HG03095 (cell line): ENCODE measurements at regions not wholly inside any gene's neighbourhood (a gene's known extent, or its start where the extent isn't known, plus 50 kb on each side); places are given as distances from the start of the nearest gene placed in this dataset.
"Not testable (repeated sequence)": the region's sequence is repeated elsewhere in the genome, so short reads cannot be mapped to it uniquely, and the experiment has no call there.

Experiments used
- ATAC-seq: cut with Tn5 transposase; IDR thresholded peaks from one replicate; pipeline ENCODE4 v1.9.1; 2021; ENCODE audit warnings: moderate library complexity; ENCODE audit not compliant: unreplicated experiment

DNA sequence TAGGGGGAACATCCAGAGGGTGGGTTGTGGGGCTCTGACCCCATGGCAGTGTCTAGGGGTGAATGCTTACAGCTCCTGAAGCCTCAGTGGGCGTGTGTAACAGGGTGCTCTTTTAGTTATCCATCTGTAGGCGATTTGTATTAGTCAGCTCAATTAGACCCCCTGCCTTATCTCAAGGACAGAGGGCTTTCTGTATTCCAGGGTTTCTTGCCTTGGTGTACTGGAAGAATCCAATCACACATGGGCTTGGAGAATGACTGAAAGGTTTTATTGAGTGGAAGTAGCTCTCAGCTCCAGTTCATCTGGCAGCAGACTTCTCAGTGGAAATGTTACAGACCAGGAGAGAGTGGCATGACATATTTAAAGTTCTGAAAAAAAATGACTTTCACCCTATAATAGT is 334.0 kb upstream of the GCFC2 start:
- no peak for ATAC-seq

GRCh38 chr2:76039505-76039904 is 328.8 kb upstream of the GCFC2 start:
- ATAC-seq, result no peak

GRCh38 chr2:76027761-76028160 is 317.0 kb upstream of the GCFC2 start:
- no peak for ATAC-seq

GRCh38 chr2:76019128-76019527 is 308.4 kb upstream of the GCFC2 start:
- ATAC-seq, result no peak

- no peak for ATAC-seq
These were observed 298.8 kb upstream of the GCFC2 start for GRCh38 chr2:76009484-76009883.

DNA sequence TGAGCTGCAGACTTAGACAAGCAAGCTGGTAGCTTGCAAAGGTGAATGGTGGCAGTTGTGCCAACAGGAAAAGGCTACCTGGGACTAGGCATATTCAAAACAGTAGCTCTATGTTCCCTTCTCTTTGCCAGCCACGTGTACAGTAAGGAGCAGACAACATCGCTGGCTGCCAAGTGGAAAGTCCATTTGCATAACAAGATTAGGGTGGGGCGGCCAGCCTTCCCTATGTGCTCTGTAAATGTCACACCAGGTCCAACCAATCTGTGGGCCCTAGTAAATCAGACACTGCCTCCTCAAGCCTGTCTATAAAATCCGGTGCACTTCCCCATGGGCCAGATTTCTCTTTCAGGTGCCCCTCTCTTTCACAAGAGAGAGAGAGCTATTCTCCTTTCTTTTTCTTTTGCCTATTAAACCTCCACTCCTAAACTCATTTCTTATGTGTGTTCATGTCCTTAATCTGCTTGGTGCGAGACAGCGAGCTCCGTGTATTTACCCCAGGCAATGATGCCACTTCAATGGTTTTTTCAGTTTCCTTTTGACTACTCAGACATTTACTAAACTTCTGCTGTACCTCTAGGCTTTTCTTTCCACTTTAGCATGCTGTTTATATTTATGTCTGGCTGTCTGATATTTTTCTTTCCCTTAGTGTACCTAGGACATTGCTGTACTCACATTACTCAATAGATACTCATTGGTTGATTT is 297.4 kb upstream of the GCFC2 start:
- peak; percentile 70 for ATAC-seq

DNA sequence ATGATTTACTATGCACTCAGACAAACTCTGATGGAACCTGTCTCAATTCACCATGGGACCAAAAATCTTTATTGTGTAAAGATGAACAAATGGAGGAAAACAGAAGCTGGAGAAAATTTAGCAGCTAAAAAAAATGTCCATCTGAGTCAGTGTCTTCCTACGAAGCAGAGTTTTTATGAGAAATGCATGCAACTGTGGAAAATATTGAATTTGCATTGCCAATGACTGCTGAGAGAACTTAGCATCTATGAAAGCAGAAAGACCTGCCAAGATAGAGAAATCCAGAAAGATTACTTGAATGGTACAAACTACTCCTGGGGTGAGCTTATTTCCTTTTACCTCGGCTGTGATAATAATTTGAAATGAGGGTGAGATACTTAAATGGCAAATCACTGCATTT is 289.7 kb upstream of the GCFC2 start:
- no peak for ATAC-seq

DNA sequence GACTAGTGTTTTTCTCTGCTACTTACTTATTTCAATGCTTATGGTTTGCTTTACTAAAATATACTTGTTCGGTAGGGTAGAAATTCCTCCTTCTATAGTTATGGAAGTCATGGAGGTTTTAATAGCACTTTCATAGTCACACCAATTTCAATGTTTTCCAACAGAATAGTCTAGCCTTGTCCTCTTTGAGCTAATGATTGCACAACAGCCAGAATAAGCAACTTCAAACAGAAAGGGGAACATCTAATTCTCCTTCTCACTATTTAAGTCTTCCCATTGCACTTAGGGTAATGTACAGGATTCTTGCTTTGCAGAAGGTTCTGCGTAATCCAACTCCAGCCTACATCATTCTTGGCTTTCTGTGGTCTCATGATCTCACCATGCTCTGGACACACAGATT is 287.7 kb upstream of the GCFC2 start:
- ATAC-seq, result no peak

DNA sequence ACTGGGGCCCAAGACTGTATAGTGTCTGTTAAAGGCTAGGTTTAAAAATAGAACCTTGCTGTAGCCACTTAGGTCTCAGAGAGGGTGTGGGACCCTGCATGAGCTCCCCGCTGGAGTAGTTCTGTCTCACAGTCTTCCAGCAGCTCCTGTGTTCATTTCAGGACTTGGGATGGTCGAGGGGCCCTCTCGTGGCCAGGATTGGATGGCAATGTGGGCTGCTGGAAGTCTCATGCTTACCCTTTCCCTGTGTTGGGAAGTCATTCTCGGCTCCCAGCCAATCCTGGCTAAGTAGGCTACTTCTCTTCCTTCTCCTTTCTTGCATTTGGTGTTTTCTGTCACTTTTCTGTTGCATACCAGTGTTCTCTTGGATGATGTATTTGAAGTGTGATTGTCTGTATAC is 284.0 kb upstream of the GCFC2 start:
- no peak for ATAC-seq

DNA sequence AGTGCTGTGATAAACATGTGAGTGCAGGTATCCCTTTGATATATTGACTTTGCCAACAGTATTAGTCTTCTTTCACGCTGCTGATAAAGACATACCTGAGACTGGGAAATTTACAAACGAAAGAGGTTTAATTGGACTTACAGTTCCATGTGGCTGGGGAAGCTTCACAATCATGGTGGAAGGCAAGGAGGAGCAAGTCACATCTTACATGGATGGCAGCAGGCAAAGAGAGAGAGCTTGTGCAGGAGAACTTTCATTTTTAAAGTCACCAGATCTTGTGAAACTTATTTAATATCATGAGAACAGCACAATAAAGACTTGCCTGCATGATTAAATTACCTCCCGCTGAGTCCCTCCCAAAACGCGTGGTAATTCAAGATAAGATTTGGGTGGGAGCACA is 277.9 kb upstream of the GCFC2 start:
- not testable (repeated sequence) for ATAC-seq

- ATAC-seq, result no peak
These were observed 275.9 kb upstream of the GCFC2 start for GRCh38 chr2:75986617-75987016.

- no peak for ATAC-seq
These were observed 272.0 kb upstream of the GCFC2 start for GRCh38 chr2:75982719-75983118.

DNA sequence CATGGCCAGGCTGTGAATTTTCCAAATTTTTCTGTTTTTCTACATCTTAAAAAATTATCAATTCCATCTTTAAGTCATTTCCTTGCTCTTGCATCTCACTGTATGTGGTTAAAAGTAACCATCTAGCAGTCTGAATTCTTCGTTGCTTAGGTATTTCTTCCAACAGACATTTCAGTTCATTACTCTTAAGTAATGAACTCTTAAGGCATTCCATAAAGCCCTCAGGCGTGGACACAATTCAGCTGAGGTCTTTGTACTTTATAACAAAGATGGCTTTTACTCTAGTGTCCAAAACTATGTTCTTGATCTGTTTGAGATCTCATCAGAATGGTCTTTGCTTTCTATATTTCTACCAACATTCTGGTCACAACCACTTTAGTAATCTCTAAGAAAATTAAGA is 253.9 kb upstream of the GCFC2 start:
- no peak for ATAC-seq

- ATAC-seq, result no peak
These were observed 249.8 kb upstream of the GCFC2 start for GRCh38 chr2:75960472-75961009.

- ATAC-seq, result no peak
These were observed 249.2 kb upstream of the GCFC2 start for GRCh38 chr2:75959724-75960471.

DNA sequence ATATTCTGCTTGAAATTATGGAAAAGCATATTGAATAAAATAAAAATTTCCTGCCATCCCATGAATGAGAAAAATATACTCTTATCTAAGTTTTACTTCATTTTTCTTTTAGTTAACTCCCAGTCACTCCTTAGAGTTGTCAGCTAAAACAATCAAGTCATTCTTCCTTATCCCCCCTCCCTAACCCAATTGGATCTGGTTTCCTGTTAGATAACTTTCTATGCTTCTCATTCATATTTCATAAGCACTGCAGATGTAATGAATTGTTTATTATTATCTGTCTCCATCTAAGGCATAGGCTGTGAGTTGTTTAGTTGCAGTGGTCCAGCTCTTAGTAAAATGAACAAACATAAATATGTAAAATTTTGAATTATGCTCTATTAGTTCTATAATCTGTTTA is 244.0 kb upstream of the GCFC2 start:
- no peak for ATAC-seq

- ATAC-seq, result no peak
These were observed 241.5 kb upstream of the GCFC2 start for GRCh38 chr2:75952173-75952572.

DNA sequence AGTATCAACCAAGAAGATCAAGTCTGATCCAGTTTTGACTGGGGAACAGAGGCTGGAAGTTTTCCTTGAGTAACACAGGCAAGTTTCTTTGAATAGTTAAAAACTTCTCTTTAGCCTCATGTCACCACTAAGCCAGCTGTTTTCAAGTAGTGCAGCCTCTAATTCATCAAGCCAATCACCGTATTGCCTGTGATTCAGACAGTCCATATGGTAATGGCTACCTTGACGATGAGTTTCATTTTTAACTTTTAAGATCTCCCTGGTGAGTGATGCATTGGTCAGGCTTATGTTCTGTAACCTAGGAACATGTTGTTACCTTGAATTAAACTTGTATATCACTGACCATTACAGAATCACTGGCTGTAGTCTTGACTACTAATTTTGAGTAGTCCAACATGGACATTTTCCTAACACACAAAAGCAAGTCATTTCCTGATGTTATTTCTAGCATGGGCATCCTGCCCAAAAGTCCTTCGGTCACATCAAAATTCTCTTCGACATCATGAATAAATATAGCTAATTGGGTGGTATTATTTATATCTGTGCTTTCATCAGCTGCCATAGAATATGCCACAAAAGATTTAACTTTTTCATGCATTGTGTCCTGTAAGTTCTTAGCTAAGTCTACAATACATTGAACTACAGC is 238.8 kb upstream of the GCFC2 start:
- ATAC-seq, result no peak

DNA sequence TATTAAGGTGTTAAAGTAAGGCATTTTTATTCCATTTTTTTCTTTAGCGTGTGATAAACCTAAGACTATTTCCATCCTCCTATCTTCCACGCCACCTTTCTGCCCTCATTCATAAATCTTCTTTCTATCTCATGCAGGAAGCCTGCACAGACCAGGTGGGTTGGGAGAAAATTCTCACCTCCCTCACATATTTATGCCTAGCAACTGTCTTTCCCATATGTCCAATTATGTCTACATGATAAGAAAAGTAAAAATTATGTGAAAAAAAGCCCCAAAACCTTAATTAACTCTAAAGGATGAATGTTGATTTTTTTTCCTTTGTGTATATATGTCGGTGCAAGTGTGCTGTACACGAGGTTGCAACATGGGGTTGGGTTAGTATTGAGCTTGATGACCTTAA is 225.6 kb upstream of the GCFC2 start:
- no peak for ATAC-seq

GRCh38 chr2:75932996-75933395 is 222.3 kb upstream of the GCFC2 start:
- no peak for ATAC-seq

DNA sequence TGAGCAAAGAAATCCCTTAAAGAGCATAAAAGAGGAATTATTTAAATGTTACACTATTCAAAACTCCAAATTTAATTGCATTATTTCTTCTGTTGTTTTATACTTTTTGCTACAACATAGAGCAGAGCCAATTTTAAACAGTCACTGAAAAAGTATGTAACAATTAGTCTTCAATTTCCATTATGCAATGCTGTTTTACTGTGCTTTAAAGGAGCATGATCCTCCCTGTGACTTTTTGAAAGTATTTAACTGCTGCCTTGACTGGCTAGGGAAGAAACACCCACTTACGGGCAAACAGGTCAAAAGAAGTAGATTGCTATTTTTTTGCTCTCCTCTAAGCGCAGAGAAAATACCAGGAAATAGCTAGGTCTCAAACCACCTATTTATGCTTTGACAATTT is 217.4 kb upstream of the GCFC2 start:
- ATAC-seq, result no peak
